Heart left ventricle (tissue), 13 donors: ENCODE measurements at regions not wholly inside any gene's neighbourhood (a gene's known extent, or its start where the extent isn't known, plus 50 kb on each side); places are given as distances from the start of the nearest gene placed in this dataset.

Source experiments
- POLR2A ChIP-seq, 2 donors: fragments of 450-650 bp; IDR thresholded peaks; one replicate each; pipeline ENCODE4 v1.6.1; 2017; ENCODE audit warnings: antibody characterized with exemption in 2 of 2, mild to moderate bottlenecking in 2 of 2, moderate library complexity in 2 of 2
- TF ChIP-seq, protein P1 (sequence below), 12 donors: fragments of 200-600 bp; sonication (generic) in 4 of 12; IDR thresholded peaks; one replicate each; pipeline versions ENCODE4 v1.5.0 to v1.8.0; 2018 to 2022; ENCODE audit warnings: antibody characterized with exemption in 12 of 12, mild to moderate bottlenecking in 5 of 12
- donor health status: ischemic (EF 13 %, LVEDD 7.1; RV severe dilation, severe dysfunction).
- donor health status: DM: no; HTN: yes; CAD: no.
- donor health status: DM: no; HTN: no; CAD: no.
- donor health status: ischemic (EF 25% LVEDD 6.9; RV normal size, moderate dysfunction).
- donor health status: ischemic (EF 25% LVEDD 5.7; RV mildly dilated, moderate dysfunction).
- donor health status: ischemic (EF 35%, LVEDD 5.7; RV mildly dilated, moderate dysfunction).
- donor health status: nonischemic (EF 11% LVEDD 7.7; RV severe dilation, severe dysfunction).
- donor health status: DM: yes; HTN: yes; CAD: no.
- donor health status: PGD.
- donor health status: ischemic (EF 29% LVEDD 5.4; RV normal size, mild dysfunction).
- donor health status: nonischemic (EF 23%, LVEDD 6.1; RV moderate dilation, normal function).

DNA sequence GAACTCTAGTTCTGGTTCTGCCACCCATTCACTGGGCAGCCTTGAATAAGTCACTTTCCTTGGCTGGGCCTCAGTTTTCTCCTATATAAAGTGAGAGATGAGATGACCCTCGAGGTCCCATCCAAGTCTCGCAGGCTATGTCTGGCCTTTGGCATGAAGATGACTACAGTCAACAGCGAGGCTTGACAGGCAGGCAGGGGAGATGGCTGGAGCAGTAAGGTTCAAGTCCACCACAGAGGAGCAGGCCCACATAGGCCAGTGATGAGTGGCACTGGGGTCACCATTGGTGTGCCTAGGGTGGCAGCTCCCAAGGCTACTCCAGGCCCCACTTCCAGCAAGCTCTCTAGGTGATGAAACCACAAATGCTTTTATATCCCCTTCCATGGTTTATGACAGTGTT is 161.4 kb downstream of the ZFP36L2 start:
- TF ChIP-seq, protein P1, sequence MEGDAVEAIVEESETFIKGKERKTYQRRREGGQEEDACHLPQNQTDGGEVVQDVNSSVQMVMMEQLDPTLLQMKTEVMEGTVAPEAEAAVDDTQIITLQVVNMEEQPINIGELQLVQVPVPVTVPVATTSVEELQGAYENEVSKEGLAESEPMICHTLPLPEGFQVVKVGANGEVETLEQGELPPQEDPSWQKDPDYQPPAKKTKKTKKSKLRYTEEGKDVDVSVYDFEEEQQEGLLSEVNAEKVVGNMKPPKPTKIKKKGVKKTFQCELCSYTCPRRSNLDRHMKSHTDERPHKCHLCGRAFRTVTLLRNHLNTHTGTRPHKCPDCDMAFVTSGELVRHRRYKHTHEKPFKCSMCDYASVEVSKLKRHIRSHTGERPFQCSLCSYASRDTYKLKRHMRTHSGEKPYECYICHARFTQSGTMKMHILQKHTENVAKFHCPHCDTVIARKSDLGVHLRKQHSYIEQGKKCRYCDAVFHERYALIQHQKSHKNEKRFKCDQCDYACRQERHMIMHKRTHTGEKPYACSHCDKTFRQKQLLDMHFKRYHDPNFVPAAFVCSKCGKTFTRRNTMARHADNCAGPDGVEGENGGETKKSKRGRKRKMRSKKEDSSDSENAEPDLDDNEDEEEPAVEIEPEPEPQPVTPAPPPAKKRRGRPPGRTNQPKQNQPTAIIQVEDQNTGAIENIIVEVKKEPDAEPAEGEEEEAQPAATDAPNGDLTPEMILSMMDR (IDR thresholded peaks at IDR 0.05): no peak
- TF ChIP-seq POLR2A (IDR thresholded peaks at IDR 0.05): no peak
